Neuronal stem cell (in vitro differentiated cells): ENCODE measurements at regions not wholly inside any gene's neighbourhood (a gene's known extent, or its start where the extent isn't known, plus 50 kb on each side); places are given as distances from the start of the nearest gene placed in this dataset.

Experiments used
- DNase-seq: peaks from one replicate; pipeline ENCODE4 v3.0.0-alpha.2; 2013; ENCODE audit warnings: low spot score
- H2AFZ ChIP-seq: one replicate; pipeline ENCODE4 v1.6.1; 2013; ENCODE audit warnings: mild to moderate bottlenecking, low read length, inconsistent platforms
- H2AK5ac ChIP-seq: 2 replicates; pipeline ENCODE4 v1.6.1; 2013; ENCODE audit warnings: low read depth, mild to moderate bottlenecking, inconsistent platforms, low read length, moderate library complexity, mixed read lengths
- H2BK120ac ChIP-seq: 2 replicates; pipeline ENCODE4 v1.6.1; 2013; ENCODE audit warnings: low read depth, mild to moderate bottlenecking, inconsistent platforms, low read length, moderate library complexity, mixed read lengths
- H2BK12ac ChIP-seq: one replicate; pipeline ENCODE4 v1.6.1; 2013; ENCODE audit warnings: low read length, inconsistent platforms
- H2BK15ac ChIP-seq: 2 replicates; pipeline ENCODE4 v1.6.1; 2013; ENCODE audit warnings: mild to moderate bottlenecking, low read length, inconsistent platforms, mixed read lengths
- H2BK5ac ChIP-seq: one replicate; pipeline ENCODE4 v1.6.1; 2013; ENCODE audit warnings: inconsistent platforms, mild to moderate bottlenecking, low read length, moderate library complexity
- H3K14ac ChIP-seq: one replicate; pipeline ENCODE4 v1.6.1; 2013; ENCODE audit warnings: low read length, inconsistent platforms
- H3K18ac ChIP-seq: 2 replicates; pipeline ENCODE4 v1.6.1; 2013; ENCODE audit warnings: low read length, inconsistent platforms
- H3K23ac ChIP-seq: 2 replicates; pipeline ENCODE4 v1.6.1; 2013; ENCODE audit warnings: low read depth, mild to moderate bottlenecking, mixed read lengths, low read length, inconsistent platforms; ENCODE audit not compliant: poor library complexity
- H3K27ac ChIP-seq: replicated peaks from 3 replicates; pipeline ENCODE4 v1.5.1; 2013; ENCODE audit warnings: low read length, inconsistent platforms
- H3K27me3 ChIP-seq, 3 experiments: 2 replicates each; pipeline ENCODE4 v1.6.1; 2013; ENCODE audit warnings: low read length in 3 of 3, mild to moderate bottlenecking in 2 of 3, inconsistent platforms in 1 of 3, low read depth in 1 of 3, mixed read lengths in 1 of 3, moderate library complexity in 1 of 3; ENCODE audit not compliant: control insufficient read depth in 3 of 3, insufficient read depth in 3 of 3
- H3K36me3 ChIP-seq, 2 donors: replicated peaks in 1 of 2; 2 replicates each; pipeline ENCODE4 v1.6.1; 2013; ENCODE audit warnings: low read length in 2 of 2; ENCODE audit not compliant: control insufficient read depth in 2 of 2, insufficient read depth in 2 of 2
- H3K4ac ChIP-seq: 2 replicates; pipeline ENCODE4 v1.6.1; 2013; ENCODE audit warnings: inconsistent platforms, mild to moderate bottlenecking, low read length, moderate library complexity
- H3K4me1 ChIP-seq, 2 donors: 1 replicate in 1 of 2; 2 replicates in 1 of 2; pipeline ENCODE4 v1.6.1; 2013; ENCODE audit warnings: low read length in 2 of 2, low read depth in 1 of 2; ENCODE audit not compliant: control insufficient read depth in 2 of 2, insufficient read depth in 1 of 2
- H3K4me2 ChIP-seq: one replicate; pipeline ENCODE4 v1.6.1; 2013; ENCODE audit warnings: mild to moderate bottlenecking, low read length, inconsistent platforms; ENCODE audit not compliant: insufficient read depth, poor library complexity, severe bottlenecking
- H3K4me3 ChIP-seq, 2 donors: 2 replicates each; pipeline ENCODE4 v1.5.1; 2013; ENCODE audit warnings: low read length in 2 of 2, mild to moderate bottlenecking in 2 of 2, inconsistent platforms in 1 of 2, moderate library complexity in 1 of 2
- H3K79me1 ChIP-seq: one replicate; pipeline ENCODE4 v1.6.1; 2013; ENCODE audit warnings: low read depth, mild to moderate bottlenecking, inconsistent platforms, low read length, moderate library complexity
- H3K9ac ChIP-seq: one replicate; pipeline ENCODE4 v1.6.1; 2013; ENCODE audit warnings: mild to moderate bottlenecking, low read depth, low read length, inconsistent platforms; ENCODE audit not compliant: poor library complexity
- H3K9me3 ChIP-seq, 2 donors: replicated peaks in 1 of 2; 2 replicates each; pipeline versions ENCODE3 to v1.6.1; 2013; ENCODE audit warnings: low read length in 2 of 2, mild to moderate bottlenecking in 2 of 2, inconsistent platforms in 1 of 2, low read depth in 1 of 2, mixed read lengths in 1 of 2, moderate library complexity in 1 of 2; ENCODE audit not compliant: control insufficient read depth in 2 of 2, insufficient read depth in 1 of 2
- H4K8ac ChIP-seq: one replicate; pipeline ENCODE4 v1.6.1; 2013; ENCODE audit warnings: low read depth, mild to moderate bottlenecking, inconsistent platforms, low read length, moderate library complexity
- H4K91ac ChIP-seq: one replicate; pipeline ENCODE4 v1.6.1; 2013; ENCODE audit warnings: low read length, low read depth, mild to moderate bottlenecking, inconsistent platforms; ENCODE audit not compliant: poor library complexity
- WGBS, 2 donors: extraction: QIAGEN DNeasy Blood & Tissue Kit; methylation state at CpG; one replicate each; pipeline ENCODE4 v1.1.7; 2013; ENCODE audit warnings: missing lambda C conversion rate in 2 of 2, mixed read lengths in 1 of 2; ENCODE audit not compliant: insufficient read length in 2 of 2, insufficient replicate concordance in 1 of 2; ENCODE audit errors: extremely low coverage in 2 of 2; 5-methylcytosine and 5-hydroxymethylcytosine counted together

DNA sequence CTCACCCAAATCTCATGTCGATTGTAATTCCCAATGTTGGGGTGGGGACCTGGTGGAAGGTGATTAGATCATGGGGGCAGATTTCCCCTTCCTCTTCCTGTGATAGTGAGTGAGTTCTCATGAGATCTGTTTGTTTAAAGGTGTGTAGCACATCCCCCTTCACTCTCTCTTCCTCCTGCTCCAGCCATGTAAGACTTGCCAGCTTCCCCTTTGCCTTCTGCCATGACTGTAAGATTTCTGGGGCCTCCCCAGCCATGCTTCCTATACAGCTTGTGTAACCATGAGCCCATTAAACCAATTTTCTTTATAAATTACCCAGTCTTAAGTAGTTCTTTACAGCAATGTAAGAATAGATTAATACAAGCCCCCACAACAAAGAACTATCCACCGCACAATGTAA lies 109.9 kb upstream of the JAZF1 start:
- no peak overlapping the region for H3K23ac ChIP-seq
- peaks cover 0 to 3% of the 10 kb centered on the region in 2 donors for H3K4me1 ChIP-seq
- H3K36me3 ChIP-seq: no peaks in the 10 kb centered on the region
- no peak overlapping the region for H2AFZ ChIP-seq
- no peak overlapping the region for H3K4me3 ChIP-seq
- H2AK5ac ChIP-seq: no peak overlapping the region
- H3K4ac ChIP-seq: no peak overlapping the region
- no peak overlapping the region for H3K14ac ChIP-seq
- no peak overlapping the region for H2BK12ac ChIP-seq
- H4K8ac ChIP-seq: no peak overlapping the region
- H4K91ac ChIP-seq: no peak overlapping the region
- no CpG with 5 or more reads among the region's 2 CpGs for WGBS, 2 donors
- no peak overlapping the region for H3K4me2 ChIP-seq
- H3K27me3 ChIP-seq: peaks cover 0 to 10% (median 0%) of the 10 kb centered on the region in 3 experiments
- no peaks in the 10 kb centered on the region for H3K79me1 ChIP-seq
- H3K9ac ChIP-seq: no peak overlapping the region
- no peak for DNase-seq
- no peak overlapping the region for H2BK15ac ChIP-seq
- H3K27ac ChIP-seq: no peak overlapping the region
- H2BK120ac ChIP-seq: no peak overlapping the region
- no peak overlapping the region for H2BK5ac ChIP-seq
- H3K18ac ChIP-seq: no peak overlapping the region
- H3K9me3 ChIP-seq: no peaks in the 10 kb centered on the region

DNA sequence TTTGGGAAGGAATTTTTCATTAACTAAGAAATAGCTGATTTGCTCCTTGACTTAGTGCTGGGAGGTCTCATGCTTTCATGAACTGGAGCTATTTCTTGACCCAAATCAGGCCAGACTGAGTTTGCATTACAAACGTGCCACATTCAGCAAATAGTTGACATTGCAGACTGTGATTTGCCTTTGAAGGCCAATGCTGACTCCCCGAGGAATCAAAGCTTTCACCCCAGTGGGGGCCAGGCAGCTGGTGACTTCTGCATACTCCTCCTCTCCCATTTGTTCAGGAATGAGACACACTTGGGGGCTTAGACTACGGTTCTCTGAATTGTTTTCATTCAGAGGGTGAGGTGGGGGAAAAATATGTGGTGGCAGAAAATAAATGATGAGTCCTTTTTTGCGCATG lies 111.0 kb upstream of the JAZF1 start:
- peaks cover 0 to 7% (median 0%) of the 10 kb centered on the region in 3 experiments for H3K27me3 ChIP-seq

DNA sequence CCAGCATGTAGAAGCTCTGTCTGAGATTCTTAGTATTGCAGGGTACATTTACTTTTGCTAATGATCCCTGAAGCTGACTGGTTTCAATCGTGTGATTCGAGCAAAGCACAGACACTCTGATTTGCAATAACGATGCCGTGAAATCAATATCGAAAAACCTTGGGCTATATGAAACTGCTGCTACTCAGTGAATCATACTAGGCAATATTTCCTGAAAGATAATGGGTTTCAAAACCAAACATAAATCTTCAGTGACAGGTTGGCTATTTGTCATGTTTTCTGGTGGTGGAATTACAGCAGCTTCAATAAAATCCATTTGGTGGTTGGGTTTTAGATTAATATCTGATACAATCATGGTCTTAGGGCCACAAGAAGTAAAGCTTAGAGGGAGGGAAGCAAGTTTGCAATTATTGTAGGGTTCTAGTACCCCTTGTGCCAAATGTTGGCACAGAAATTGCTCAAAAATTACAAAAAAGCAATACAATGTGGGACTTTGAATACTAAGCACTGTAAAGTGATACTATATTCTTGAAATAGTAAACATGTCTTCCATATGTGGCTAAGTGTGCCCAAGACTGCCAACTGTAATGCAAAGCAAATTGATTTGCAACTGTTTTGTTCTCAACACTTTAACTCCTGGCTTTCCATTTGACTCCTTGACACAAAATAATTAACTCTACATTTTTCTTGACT lies 112.4 kb upstream of the JAZF1 start:
- no peak overlapping the region for H3K27ac ChIP-seq
- no peak overlapping the region for H2BK15ac ChIP-seq
- H2AFZ ChIP-seq: no peak overlapping the region

More for the DNA sequence above, 111.0 kb upstream of the JAZF1 start:
- Histone ChIP-seq H3K4me2 (no peak overlapping the region), H3K14ac (no peak overlapping the region), H3K4me3 (no peak overlapping the region), H3K36me3 (no peaks in the 10 kb centered on the region), H2AK5ac (no peak overlapping the region), H3K4me1 (peaks cover 0 to 3% of the 10 kb centered on the region in 2 donors), H2BK12ac (no peak overlapping the region), H3K23ac (no peak overlapping the region), H3K18ac (no peak overlapping the region), H3K27ac (no peak overlapping the region), H3K4ac (no peak overlapping the region), H4K8ac (no peak overlapping the region), H2BK15ac (no peak overlapping the region), H2BK120ac (no peak overlapping the region), H2AFZ (no peak overlapping the region), H3K9ac (no peak overlapping the region), H3K9me3 (no peaks in the 10 kb centered on the region), H3K79me1 (no peaks in the 10 kb centered on the region), H2BK5ac (no peak overlapping the region), H4K91ac (no peak overlapping the region)
- DNase-seq: no peak
- no CpG with 5 or more reads among the region's 4 CpGs for WGBS, 2 donors

DNA sequence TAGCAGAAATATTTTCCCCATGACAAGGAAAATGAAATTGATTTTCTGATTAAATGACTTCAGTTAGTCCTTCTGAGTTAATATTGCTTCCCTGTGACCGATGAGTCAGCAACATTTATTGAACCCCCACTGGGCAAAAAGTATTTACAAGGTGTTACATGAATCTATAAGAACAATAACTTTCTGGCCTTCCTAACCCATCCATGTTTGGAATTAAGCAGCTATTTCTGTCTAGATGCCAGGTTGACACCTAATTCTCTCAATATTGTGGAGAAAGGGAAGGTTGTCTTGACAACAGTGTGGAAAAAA lies 112.9 kb upstream of the JAZF1 start:
- H3K9me3 ChIP-seq: no peaks in the 10 kb centered on the region
- H3K18ac ChIP-seq: no peak overlapping the region
- H3K36me3 ChIP-seq: no peaks in the 10 kb centered on the region
- no peak overlapping the region for H4K91ac ChIP-seq
- H2BK12ac ChIP-seq: no peak overlapping the region
- H2AFZ ChIP-seq: no peak overlapping the region
- no peak overlapping the region for H3K4ac ChIP-seq
- no peak overlapping the region for H3K14ac ChIP-seq
- H2BK15ac ChIP-seq: no peak overlapping the region
- no CpG with 5 or more reads among the region's 1 CpG for WGBS, 2 donors
- no peak for DNase-seq
- no peak overlapping the region for H4K8ac ChIP-seq
- H2BK5ac ChIP-seq: no peak overlapping the region
- no peak overlapping the region for H3K23ac ChIP-seq
- H3K4me3 ChIP-seq: no peak overlapping the region
- no peak overlapping the region for H3K9ac ChIP-seq
- H3K4me2 ChIP-seq: no peak overlapping the region
- H3K27ac ChIP-seq: no peak overlapping the region
- no peaks in the 10 kb centered on the region for H3K79me1 ChIP-seq
- no peak overlapping the region for H2BK120ac ChIP-seq
- peaks cover 0 to 3% of the 10 kb centered on the region in 2 donors for H3K4me1 ChIP-seq
- H2AK5ac ChIP-seq: no peak overlapping the region
- H3K27me3 ChIP-seq: peaks cover 0 to 5% (median 0%) of the 10 kb centered on the region in 3 experiments

More for the DNA sequence above, 112.4 kb upstream of the JAZF1 start:
- Histone ChIP-seq H3K9ac (no peak overlapping the region), H3K36me3 (no peaks in the 10 kb centered on the region), H3K4me1 (peaks cover 0 to 3% of the 10 kb centered on the region in 2 donors), H3K27me3 (peaks cover 0 to 5% (median 0%) of the 10 kb centered on the region in 3 experiments), H3K14ac (no peak overlapping the region), H3K23ac (no peak overlapping the region), H3K4ac (no peak overlapping the region), H3K79me1 (no peaks in the 10 kb centered on the region), H3K4me2 (no peak overlapping the region), H2BK12ac (no peak overlapping the region), H4K8ac (no peak overlapping the region), H3K9me3 (no peaks in the 10 kb centered on the region), H2BK120ac (no peak overlapping the region), H3K18ac (no peak overlapping the region), H3K4me3 (no peak overlapping the region), H2BK5ac (no peak overlapping the region), H4K91ac (no peak overlapping the region), H2AK5ac (no peak overlapping the region)
- no peak for DNase-seq
- WGBS, 2 donors: no CpG with 5 or more reads among the region's 5 CpGs
